Activated naive CD4-positive, alpha-beta T cell treated with anti-CD3 and anti-CD28 coated beads for 36 hours (primary cell): ENCODE measurements at regions not wholly inside any gene's neighbourhood (a gene's known extent, or its start where the extent isn't known, plus 50 kb on each side); places are given as distances from the start of the nearest gene placed in this dataset.
"Not testable (repeated sequence)": the region's sequence is repeated elsewhere in the genome, so short reads cannot be mapped to it uniquely, and the experiment has no call there.

ENCODE experiments used
- CTCF ChIA-PET: fragments of 350-600 bp; sonication (Branson Sonifier 250); formaldehyde crosslinking; loops from one replicate; lab custom pipeline; 2021; ENCODE audit warnings: antibody characterized with exemption; lab: Charles Lee
- DNase-seq: peaks from one replicate; pipeline ENCODE4 v3.0.0-alpha.2; 2020
- H3K27ac Mint-ChIP-seq: one replicate; pipeline ENCODE4 v1.8.0; 2021; ENCODE audit warnings: mild to moderate bottlenecking, mixed read lengths
- H3K27me3 Mint-ChIP-seq: one replicate; pipeline ENCODE4 v1.8.0; 2021; ENCODE audit warnings: low read depth, mixed read lengths
- H3K36me3 Mint-ChIP-seq: one replicate; pipeline ENCODE4 v1.8.0; 2021; ENCODE audit warnings: low read depth, mixed read lengths
- H3K4me1 Mint-ChIP-seq: one replicate; pipeline ENCODE4 v1.8.0; 2021; ENCODE audit warnings: low read depth, mixed read lengths
- H3K4me3 Mint-ChIP-seq: one replicate; pipeline ENCODE4 v1.8.0; 2021; ENCODE audit warnings: mild to moderate bottlenecking, moderate library complexity, mixed read lengths
- H3K9me3 Mint-ChIP-seq: one replicate; pipeline ENCODE4 v1.8.0; 2021; ENCODE audit warnings: mixed read lengths
- intact Hi-C: fragments of 100-400 bp; cut with micrococcal nuclease; formaldehyde crosslinking; loops from one replicate; pipeline ENCODE4 v1.15.1; 2023

GRCh38 chr16:27600381-27600780 is 50.4 kb downstream of the KATNIP start:
- Mint-ChIP-seq H3K27me3 (no peaks in the 10 kb centered on the region), H3K9me3 (no peaks in the 10 kb centered on the region), H3K4me3 (no peak overlapping the region), H3K4me1 (no peaks in the 10 kb centered on the region), H3K36me3 (no peaks in the 10 kb centered on the region), H3K27ac (no peak overlapping the region)
- intact Hi-C loops: no loop called here
- CTCF ChIA-PET: no interaction called here
- no peak for DNase-seq

GRCh38 chr16:27602103-27602502 is 52.2 kb downstream of the KATNIP start:
- intact Hi-C loops: no loop called here
- no peak overlapping the region for H3K27ac Mint-ChIP-seq
- H3K9me3 Mint-ChIP-seq: no peaks in the 10 kb centered on the region
- H3K4me3 Mint-ChIP-seq: no peak overlapping the region
- H3K27me3 Mint-ChIP-seq: no peaks in the 10 kb centered on the region
- CTCF ChIA-PET: no interaction called here
- DNase-seq: no peak
- no peaks in the 10 kb centered on the region for H3K36me3 Mint-ChIP-seq
- no peaks in the 10 kb centered on the region for H3K4me1 Mint-ChIP-seq

- CTCF ChIA-PET, H3K27me3 Mint-ChIP-seq, H3K9me3 Mint-ChIP-seq, H3K36me3 Mint-ChIP-seq, H3K4me3 Mint-ChIP-seq, intact Hi-C loops, H3K4me1 Mint-ChIP-seq, H3K27ac Mint-ChIP-seq: not testable (repeated sequence)
- DNase-seq: peak; percentile 14
Measured at GRCh38 chr16:27605500-27606106, 55.7 kb downstream of the KATNIP start.

- H3K36me3 Mint-ChIP-seq: peaks cover 2% of the 10 kb centered on the region
- H3K27me3 Mint-ChIP-seq: no peaks in the 10 kb centered on the region
- H3K27ac Mint-ChIP-seq: no peak overlapping the region
- intact Hi-C loops: no loop called here
- CTCF ChIA-PET: no interaction called here
- H3K4me3 Mint-ChIP-seq: no peak overlapping the region
- no peak for DNase-seq
- H3K4me1 Mint-ChIP-seq: no peaks in the 10 kb centered on the region
- H3K9me3 Mint-ChIP-seq: no peaks in the 10 kb centered on the region
Measured at GRCh38 chr16:27611340-27611739, 61.4 kb downstream of the KATNIP start.

- Mint-ChIP-seq H3K27me3 (no peaks in the 10 kb centered on the region), H3K4me1 (no peaks in the 10 kb centered on the region)
- CTCF ChIA-PET: interaction anchor here (0.6 kb wide), 1 partner anchor 559 kb away, joined by 3 read pairs; no protein-coding TSS in a partner anchor
Measured at GRCh38 chr16:27613238-27613791, 63.4 kb downstream of the KATNIP start.

GRCh38 chr16:27617665-27618064 is 67.7 kb downstream of the KATNIP start:
- Mint-ChIP-seq H3K9me3 (no peaks in the 10 kb centered on the region), H3K4me1 (no peaks in the 10 kb centered on the region), H3K27ac (no peak overlapping the region), H3K4me3 (no peak overlapping the region), H3K27me3 (no peaks in the 10 kb centered on the region), H3K36me3 (peaks cover 4% of the 10 kb centered on the region)
- intact Hi-C loops: no loop called here
- no peak for DNase-seq
- CTCF ChIA-PET: no interaction called here

More at GRCh38 chr16:27613238-27613791, 63.4 kb downstream of the KATNIP start:
- H3K4me3 Mint-ChIP-seq: no peak overlapping the region
- intact Hi-C loops: no loop called here
- H3K36me3 Mint-ChIP-seq: peaks cover 3% of the 10 kb centered on the region
- H3K9me3 Mint-ChIP-seq: no peaks in the 10 kb centered on the region
- no peak for DNase-seq
- H3K27ac Mint-ChIP-seq: no peak overlapping the region

GRCh38 chr16:27618165-27618564 is 68.2 kb downstream of the KATNIP start:
- Mint-ChIP-seq H3K36me3 (peaks cover 4% of the 10 kb centered on the region), H3K4me1 (no peaks in the 10 kb centered on the region), H3K27me3 (no peaks in the 10 kb centered on the region), H3K27ac (no peak overlapping the region), H3K4me3 (no peak overlapping the region), H3K9me3 (no peaks in the 10 kb centered on the region)
- no peak for DNase-seq
- intact Hi-C loops: no loop called here
- CTCF ChIA-PET: no interaction called here

GRCh38 chr16:27618606-27619327 is 68.8 kb downstream of the KATNIP start:
- CTCF ChIA-PET: interaction anchor here (0.6 kb wide), 1 partner anchor 24 kb away, joined by 3 read pairs; no protein-coding TSS in a partner anchor
- no peak overlapping the region for H3K4me3 Mint-ChIP-seq
- no peaks in the 10 kb centered on the region for H3K27me3 Mint-ChIP-seq
- peaks cover 4% of the 10 kb centered on the region for H3K36me3 Mint-ChIP-seq
- H3K4me1 Mint-ChIP-seq: no peaks in the 10 kb centered on the region
- intact Hi-C loops: no loop called here
- no peak for DNase-seq
- H3K9me3 Mint-ChIP-seq: no peaks in the 10 kb centered on the region
- no peak overlapping the region for H3K27ac Mint-ChIP-seq

- intact Hi-C loops: no loop called here
- no peak overlapping the region for H3K4me3 Mint-ChIP-seq
- no peaks in the 10 kb centered on the region for H3K4me1 Mint-ChIP-seq
- DNase-seq: no peak
- H3K27ac Mint-ChIP-seq: no peak overlapping the region
- CTCF ChIA-PET: no interaction called here
- no peaks in the 10 kb centered on the region for H3K27me3 Mint-ChIP-seq
- no peaks in the 10 kb centered on the region for H3K9me3 Mint-ChIP-seq
- peaks cover 4% of the 10 kb centered on the region for H3K36me3 Mint-ChIP-seq
Measured at GRCh38 chr16:27620541-27620940, 70.6 kb downstream of the KATNIP start.

- H3K27me3 Mint-ChIP-seq: no peaks in the 10 kb centered on the region
- no peak overlapping the region for H3K27ac Mint-ChIP-seq
- H3K36me3 Mint-ChIP-seq: peaks cover 3% of the 10 kb centered on the region
- H3K4me3 Mint-ChIP-seq: no peak overlapping the region
- no peaks in the 10 kb centered on the region for H3K9me3 Mint-ChIP-seq
- CTCF ChIA-PET: no interaction called here
- intact Hi-C loops: no loop called here
- DNase-seq: no peak
- no peaks in the 10 kb centered on the region for H3K4me1 Mint-ChIP-seq
Measured at GRCh38 chr16:27624154-27625049, 74.5 kb downstream of the KATNIP start.

- Mint-ChIP-seq H3K9me3 (no peaks in the 10 kb centered on the region), H3K27me3 (no peaks in the 10 kb centered on the region), H3K36me3 (no peaks in the 10 kb centered on the region), H3K27ac (no peak overlapping the region), H3K4me3 (no peak overlapping the region), H3K4me1 (no peaks in the 10 kb centered on the region)
- intact Hi-C loops: no loop called here
- DNase-seq: no peak
- CTCF ChIA-PET: interaction anchor here (0.7 kb wide), 1 partner anchor 18 kb away, joined by 4 read pairs; no protein-coding TSS in a partner anchor
Measured at GRCh38 chr16:27625050-27625697, 75.2 kb downstream of the KATNIP start.

GRCh38 chr16:27627136-27627535 is 77.2 kb downstream of the KATNIP start:
- H3K27me3 Mint-ChIP-seq: no peaks in the 10 kb centered on the region
- H3K4me1 Mint-ChIP-seq: no peaks in the 10 kb centered on the region
- peaks cover 8% of the 10 kb centered on the region for H3K36me3 Mint-ChIP-seq
- H3K4me3 Mint-ChIP-seq: no peak overlapping the region
- CTCF ChIA-PET: no interaction called here
- intact Hi-C loops: no loop called here
- DNase-seq: no peak
- no peak overlapping the region for H3K27ac Mint-ChIP-seq
- H3K9me3 Mint-ChIP-seq: no peaks in the 10 kb centered on the region
